WI38 (cell line): ENCODE measurements at regions not wholly inside any gene's neighbourhood (a gene's known extent, or its start where the extent isn't known, plus 50 kb on each side); places are given as distances from the start of the nearest gene placed in this dataset.

Source experiments
- H3K4me3 ChIP-seq: 2 replicates; pipeline ENCODE4 v1.5.1; 2011; ENCODE audit warnings: low read depth, mild to moderate bottlenecking, control low read depth, low read length
- CTCF ChIP-seq: IDR thresholded peaks from 2 replicates; pipeline ENCODE4 v1.5.1; 2012; ENCODE audit warnings: low read depth, mild to moderate bottlenecking, control low read depth, low read length

GRCh38 chr9:26612211-26612610 lies 280.4 kb downstream of the CAAP1 start:
- TF ChIP-seq CTCF, result no peak
- H3K4me3 ChIP-seq, result no peak overlapping the region

DNA sequence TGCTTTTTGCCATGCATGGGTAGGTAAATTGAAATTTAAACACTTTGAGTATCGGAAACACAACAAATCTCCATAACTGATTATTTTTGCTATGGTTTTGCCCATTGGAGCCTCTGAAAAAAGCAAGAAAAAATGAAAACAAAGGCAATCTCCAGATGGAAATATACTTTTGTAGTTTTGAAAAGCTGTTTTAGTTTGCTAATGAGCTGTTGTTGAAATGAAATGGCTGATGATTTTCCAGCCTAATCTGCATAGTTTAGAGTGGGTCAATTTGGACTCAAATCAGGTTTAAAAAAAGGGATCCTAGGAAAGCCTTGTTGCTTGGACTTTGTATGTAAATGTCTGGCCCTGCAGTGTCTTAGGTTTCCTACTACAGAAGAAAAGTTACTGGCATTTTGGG lies 285.8 kb downstream of the CAAP1 start:
- no peak for TF ChIP-seq CTCF

DNA sequence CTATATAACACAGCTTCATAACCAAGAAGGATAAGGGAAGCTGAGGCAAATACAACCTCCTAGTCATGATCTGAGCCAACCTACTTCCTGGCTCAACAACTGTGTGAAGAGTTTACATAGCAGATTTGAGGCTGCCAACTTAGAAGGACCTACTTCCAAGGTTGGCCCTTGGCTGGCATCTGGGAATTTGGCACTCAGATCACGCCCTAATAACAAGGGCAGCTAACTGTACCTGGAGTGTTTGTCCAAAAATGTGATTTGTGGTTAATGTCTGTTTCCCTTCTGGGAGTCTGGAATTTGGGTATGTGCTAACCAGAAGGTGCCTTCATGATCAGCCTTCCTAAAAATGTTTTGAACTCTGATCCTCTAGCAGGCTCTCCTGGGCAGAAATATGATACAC lies 287.2 kb downstream of the CAAP1 start:
- TF ChIP-seq CTCF, result no peak
- H3K4me3 ChIP-seq, result no peak overlapping the region

More for the DNA sequence above, 285.8 kb downstream of the CAAP1 start:
- no peak overlapping the region for H3K4me3 ChIP-seq

GRCh38 chr9:26604076-26604662 lies 288.4 kb downstream of the CAAP1 start:
- H3K4me3 ChIP-seq, result no peak overlapping the region
- TF ChIP-seq CTCF, result no peak

- TF ChIP-seq CTCF, result no peak
- no peak overlapping the region for H3K4me3 ChIP-seq
Observed at GRCh38 chr9:26603617-26604016, 289.0 kb downstream of the CAAP1 start.

DNA sequence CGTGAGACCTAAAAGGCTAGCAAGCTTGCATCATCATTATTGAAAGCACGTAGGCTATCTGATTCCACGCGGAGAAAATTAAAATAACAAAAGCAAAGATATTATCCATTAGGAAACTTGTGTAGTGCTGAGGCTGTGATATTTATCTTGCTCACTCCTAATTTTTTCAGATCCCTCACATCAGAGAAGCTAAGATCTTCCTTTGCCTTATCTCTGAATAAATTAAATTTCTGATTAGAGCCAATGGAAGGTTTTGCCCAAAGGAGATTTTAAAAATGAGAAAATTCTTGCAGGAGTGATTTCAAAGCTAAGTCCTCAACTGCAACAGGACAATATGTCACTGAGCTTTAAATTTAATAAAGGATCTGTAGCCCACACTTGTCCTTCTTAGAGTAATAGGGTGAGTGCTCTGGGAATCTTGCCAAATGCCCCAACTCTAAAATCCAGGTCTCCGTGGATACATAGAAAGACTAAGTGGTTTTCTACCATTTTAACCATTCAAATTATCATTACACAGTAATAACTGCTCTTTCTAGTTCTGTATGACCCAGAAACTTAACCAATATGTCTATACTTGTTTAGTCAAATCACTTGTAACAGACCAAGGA lies 295.0 kb downstream of the CAAP1 start:
- H3K4me3 ChIP-seq, result no peak overlapping the region
- TF ChIP-seq CTCF, result no peak

DNA sequence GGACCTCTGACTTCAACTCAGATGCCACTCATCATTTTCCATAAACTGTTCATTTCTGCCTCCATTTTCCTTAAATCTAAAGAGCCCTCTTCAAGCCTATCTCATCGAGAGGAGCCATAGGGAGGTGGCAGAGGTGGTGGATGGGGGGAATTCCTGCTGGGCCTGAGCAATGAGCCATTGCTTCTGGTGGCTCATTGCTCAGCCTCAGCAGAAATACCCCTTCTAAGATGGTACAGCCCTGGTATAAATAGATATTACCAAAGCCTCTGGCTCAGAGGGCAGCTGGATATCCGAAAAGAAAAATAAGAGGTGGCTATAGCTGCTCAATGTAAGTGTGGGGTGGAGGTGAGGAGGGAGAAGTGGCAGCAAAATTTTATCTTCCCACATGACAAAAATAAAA lies 313.5 kb downstream of the CAAP1 start:
- TF ChIP-seq CTCF, result no peak
- no peak overlapping the region for H3K4me3 ChIP-seq
